ENCODE measurements at regions not wholly inside any gene's neighbourhood (a gene's known extent, or its start where the extent isn't known, plus 50 kb on each side); places are given as distances from the start of the nearest gene placed in this dataset.
"Not testable (repeated sequence)": the region's sequence is repeated elsewhere in the genome, so short reads cannot be mapped to it uniquely, and the experiment has no call there.

DNA sequence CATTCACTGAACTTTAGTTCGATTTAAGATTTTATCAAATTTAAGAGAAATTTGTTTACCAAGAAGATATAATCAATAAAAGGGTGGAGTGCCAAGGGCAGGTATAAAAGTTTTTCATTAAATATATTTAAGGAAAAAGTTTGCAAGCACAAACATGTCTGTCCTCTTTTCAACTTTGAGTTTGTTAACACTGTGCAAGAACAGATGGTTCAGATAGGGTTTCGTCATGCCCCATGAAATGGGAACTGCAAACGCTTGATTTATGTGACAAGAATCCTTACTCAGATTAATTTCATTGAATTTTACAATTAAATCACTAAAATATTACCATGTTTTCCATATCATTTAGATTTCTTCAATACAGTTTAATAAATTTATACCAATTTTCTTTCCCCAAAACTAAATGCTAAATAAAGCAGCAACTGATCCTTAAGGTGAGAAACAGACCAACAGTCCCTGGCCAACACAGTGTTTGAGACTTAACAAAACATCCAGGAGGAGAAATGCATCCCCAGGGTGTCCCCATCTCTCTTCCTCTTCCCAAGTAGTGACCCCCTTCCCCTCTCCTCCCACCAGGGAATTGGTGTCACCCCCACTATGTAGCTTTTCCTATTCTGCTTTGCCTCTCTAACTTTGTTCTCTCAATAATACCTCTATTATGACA lies 292.9 kb downstream of the LTN1 start:
- Histone ChIP-seq H3K4me1 (ENCODE audit: insufficient read depth, low read length) (no peaks in the 10 kb centered on the region), H3K27me3 (ENCODE audit: insufficient read depth, low read length) (no peaks in the 10 kb centered on the region), H3K36me3 (ENCODE audit: insufficient read depth, low read length) (no peaks in the 10 kb centered on the region), H3K9me3 (ENCODE audit: insufficient read depth, low read depth, low read length) (no peaks in the 10 kb centered on the region), H3K27ac (ENCODE audit: low read depth, low read length) (no peak overlapping the region), H3K4me3 (ENCODE audit: low read length) (no peak overlapping the region), H3K9ac (ENCODE audit: low read depth, low read length) (no peak overlapping the region)
- WGBS, result 93% methylated on average over 3 of the region's 3 CpGs

DNA sequence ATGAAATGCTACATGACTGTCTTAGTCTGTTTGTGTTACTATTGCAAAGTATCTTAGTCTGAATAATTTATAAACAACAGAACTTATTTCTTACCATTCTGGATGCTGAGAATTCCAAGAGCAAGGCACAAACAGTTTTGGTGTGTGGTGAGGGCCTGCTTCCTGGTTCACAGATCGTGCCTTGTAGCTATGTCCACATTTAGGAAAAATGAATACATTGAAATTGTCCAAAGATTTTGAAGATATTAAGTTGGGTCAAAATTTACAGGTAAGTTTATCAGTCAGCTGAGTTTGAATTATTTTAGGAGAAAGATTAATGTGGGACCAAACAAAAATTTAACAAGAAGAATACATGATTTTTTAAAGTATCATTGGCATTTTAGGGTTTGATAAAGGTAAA lies 293.5 kb downstream of the LTN1 start:
- 89% methylated on average over 1 of the region's 1 CpG for WGBS

DNA sequence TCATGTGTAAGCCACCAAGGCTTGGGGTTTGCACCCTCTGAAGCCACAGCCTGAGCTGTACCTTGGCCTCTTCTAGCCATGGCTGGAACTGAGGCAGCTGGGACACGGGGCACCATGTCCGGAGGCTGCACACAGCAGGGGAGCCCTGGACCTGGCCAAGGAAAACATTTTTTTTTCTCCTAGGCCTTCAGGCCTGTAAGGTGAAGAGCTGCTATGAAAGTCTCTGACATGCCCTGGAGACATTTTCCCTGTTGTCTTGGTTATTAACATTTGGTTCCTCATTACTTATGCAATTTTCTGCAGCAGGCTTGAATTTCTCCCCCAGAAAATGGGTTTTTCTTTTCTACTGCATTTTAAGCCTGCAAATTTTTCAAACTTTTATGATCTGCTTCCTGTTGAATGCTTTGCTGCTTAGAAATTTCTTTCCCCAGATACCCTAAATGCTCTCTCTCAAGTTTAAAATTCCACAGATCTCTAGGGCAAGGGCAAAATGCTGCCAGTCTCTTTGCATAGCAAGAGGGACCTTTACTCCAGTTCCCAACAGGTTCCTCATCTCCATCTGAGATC lies 295.8 kb downstream of the LTN1 start:
- no peak overlapping the region for H3K27ac ChIP-seq (ENCODE audit: low read depth, low read length)
- H3K9me3 ChIP-seq (ENCODE audit: insufficient read depth, low read depth, low read length), result no peaks in the 10 kb centered on the region
- no peak overlapping the region for H3K4me3 ChIP-seq (ENCODE audit: low read length)
- no peaks in the 10 kb centered on the region for H3K4me1 ChIP-seq (ENCODE audit: insufficient read depth, low read length)
- H3K9ac ChIP-seq (ENCODE audit: low read depth, low read length), result no peak overlapping the region
- no peaks in the 10 kb centered on the region for H3K36me3 ChIP-seq (ENCODE audit: insufficient read depth, low read length)
- 91% methylated on average over 2 of the region's 2 CpGs for WGBS
- H3K27me3 ChIP-seq (ENCODE audit: insufficient read depth, low read length), result no peaks in the 10 kb centered on the region

More for the DNA sequence above, 293.5 kb downstream of the LTN1 start:
- Histone ChIP-seq H3K27me3 (ENCODE audit: insufficient read depth, low read length) (no peaks in the 10 kb centered on the region), H3K36me3 (ENCODE audit: insufficient read depth, low read length) (no peaks in the 10 kb centered on the region), H3K27ac (ENCODE audit: low read depth, low read length) (no peak overlapping the region), H3K4me3 (ENCODE audit: low read length) (no peak overlapping the region), H3K9ac (ENCODE audit: low read depth, low read length) (no peak overlapping the region), H3K9me3 (ENCODE audit: insufficient read depth, low read depth, low read length) (no peaks in the 10 kb centered on the region), H3K4me1 (ENCODE audit: insufficient read depth, low read length) (no peaks in the 10 kb centered on the region)

DNA sequence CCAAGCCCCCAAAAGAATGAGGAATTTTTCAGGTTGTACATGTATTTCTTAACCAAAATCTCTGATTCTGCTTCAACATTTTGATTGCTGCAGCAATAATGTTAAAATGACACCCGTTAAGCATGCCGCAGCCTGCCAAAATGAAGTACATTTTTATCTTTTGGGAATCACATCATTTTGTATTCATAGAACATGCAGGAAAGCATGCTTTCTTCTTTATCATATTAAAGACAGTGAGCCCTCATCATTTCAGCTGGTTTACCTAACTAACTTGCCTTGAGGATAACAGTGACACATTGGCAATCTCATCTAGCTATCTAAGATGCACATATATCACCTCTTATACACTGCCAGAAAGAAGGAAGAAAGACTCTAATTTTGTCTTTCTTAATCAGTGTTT lies 299.2 kb downstream of the LTN1 start:
- Histone ChIP-seq H3K36me3 (ENCODE audit: insufficient read depth, low read length) (no peaks in the 10 kb centered on the region), H3K9ac (ENCODE audit: low read depth, low read length) (no peak overlapping the region), H3K27ac (ENCODE audit: low read depth, low read length) (no peak overlapping the region), H3K27me3 (ENCODE audit: insufficient read depth, low read length) (no peaks in the 10 kb centered on the region), H3K4me1 (ENCODE audit: insufficient read depth, low read length) (no peaks in the 10 kb centered on the region; the same call in 1 of the 2 replicates), H3K9me3 (ENCODE audit: insufficient read depth, low read depth, low read length) (no peaks in the 10 kb centered on the region), H3K4me3 (ENCODE audit: low read length) (no peak overlapping the region)
- WGBS, result 98% methylated on average over 2 of the region's 2 CpGs

DNA sequence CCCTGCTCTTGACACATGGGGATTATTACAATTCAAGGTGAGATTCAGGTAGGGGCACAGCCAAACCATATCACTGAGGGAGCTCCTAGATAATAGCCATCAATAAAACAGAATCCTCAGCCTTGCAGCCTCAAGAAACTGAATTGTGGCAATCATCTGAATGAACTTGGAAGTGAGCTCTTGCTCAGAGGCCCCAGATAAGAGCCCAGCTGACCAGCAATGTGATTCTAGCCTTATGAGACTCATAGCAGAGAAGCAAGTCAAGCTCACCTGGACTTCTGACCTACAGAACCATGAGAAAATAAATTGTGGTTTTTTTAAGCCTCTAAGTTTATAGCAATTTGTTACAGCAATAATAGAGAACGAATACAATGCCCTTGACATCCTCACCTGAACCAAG lies 302.5 kb downstream of the LTN1 start:
- H3K27ac ChIP-seq (ENCODE audit: low read depth, low read length), result no peak overlapping the region
- 88% methylated on average over 1 of the region's 1 CpG for WGBS
- H3K4me1 ChIP-seq (ENCODE audit: insufficient read depth, low read length), result no peaks in the 10 kb centered on the region; the same call in 1 of the 2 replicates
- H3K9me3 ChIP-seq (ENCODE audit: insufficient read depth, low read depth, low read length), result no peaks in the 10 kb centered on the region
- no peak overlapping the region for H3K9ac ChIP-seq (ENCODE audit: low read depth, low read length)
- no peaks in the 10 kb centered on the region for H3K27me3 ChIP-seq (ENCODE audit: insufficient read depth, low read length)
- H3K4me3 ChIP-seq (ENCODE audit: low read length), result no peak overlapping the region
- no peaks in the 10 kb centered on the region for H3K36me3 ChIP-seq (ENCODE audit: insufficient read depth, low read length)

DNA sequence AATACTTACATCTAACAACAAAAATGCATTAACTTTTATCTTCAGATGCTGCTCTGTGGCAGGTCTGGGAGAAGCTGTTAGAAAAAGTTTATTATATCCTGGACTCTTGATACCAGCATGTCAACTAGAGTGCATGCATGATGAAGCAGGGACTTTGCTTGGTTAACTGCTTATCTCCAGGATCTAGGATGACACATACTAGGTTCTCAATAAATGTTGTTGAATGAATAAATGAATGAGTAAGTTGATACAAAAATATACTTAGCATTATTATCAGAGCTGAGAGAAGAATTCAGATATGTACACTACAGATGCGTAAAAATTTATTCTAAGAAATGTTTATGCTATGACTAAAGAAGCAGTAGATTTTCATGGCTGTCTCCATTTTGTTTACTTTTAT lies 304.3 kb downstream of the LTN1 start:
- H3K4me1 ChIP-seq (ENCODE audit: insufficient read depth, low read length), result no peaks in the 10 kb centered on the region; the same call in 1 of the 2 replicates
- no peak overlapping the region for H3K9ac ChIP-seq (ENCODE audit: low read depth, low read length)
- H3K4me3 ChIP-seq (ENCODE audit: low read length), result no peak overlapping the region
- H3K36me3 ChIP-seq (ENCODE audit: insufficient read depth, low read length), result no peaks in the 10 kb centered on the region
- no peaks in the 10 kb centered on the region for H3K27me3 ChIP-seq (ENCODE audit: insufficient read depth, low read length)
- no CpG with 5 or more reads among the region's 1 CpG for WGBS
- H3K9me3 ChIP-seq (ENCODE audit: insufficient read depth, low read depth, low read length), result no peaks in the 10 kb centered on the region
- H3K27ac ChIP-seq (ENCODE audit: low read depth, low read length), result no peak overlapping the region

DNA sequence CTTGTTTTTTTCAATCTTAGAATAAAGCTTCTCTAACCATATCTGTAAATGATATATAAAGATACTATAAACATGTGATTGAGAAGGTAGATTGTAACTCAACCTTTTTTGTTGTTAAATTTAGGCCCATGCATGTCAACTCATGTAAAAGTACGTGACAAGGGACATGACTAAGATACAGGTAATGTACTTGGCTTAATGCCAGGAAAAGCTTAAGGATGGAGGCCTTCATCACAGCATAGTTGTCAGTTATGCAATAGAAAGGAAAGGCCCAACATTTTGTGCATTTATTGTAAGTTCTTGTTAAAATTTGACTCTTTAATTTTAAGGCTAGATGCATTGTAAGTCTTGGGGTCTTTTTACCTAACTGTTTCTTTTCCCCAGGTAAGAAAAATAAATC lies 305.1 kb downstream of the LTN1 start:
- H3K4me1 ChIP-seq (ENCODE audit: insufficient read depth, low read length), result no peaks in the 10 kb centered on the region; the same call in 1 of the 2 replicates
- WGBS, result 89% methylated on average over 1 of the region's 1 CpG
- no peaks in the 10 kb centered on the region for H3K9me3 ChIP-seq (ENCODE audit: insufficient read depth, low read depth, low read length)
- no peaks in the 10 kb centered on the region for H3K27me3 ChIP-seq (ENCODE audit: insufficient read depth, low read length)
- H3K4me3 ChIP-seq (ENCODE audit: low read length), result no peak overlapping the region
- no peak overlapping the region for H3K9ac ChIP-seq (ENCODE audit: low read depth, low read length)
- H3K36me3 ChIP-seq (ENCODE audit: insufficient read depth, low read length), result no peaks in the 10 kb centered on the region
- H3K27ac ChIP-seq (ENCODE audit: low read depth, low read length), result no peak overlapping the region

DNA sequence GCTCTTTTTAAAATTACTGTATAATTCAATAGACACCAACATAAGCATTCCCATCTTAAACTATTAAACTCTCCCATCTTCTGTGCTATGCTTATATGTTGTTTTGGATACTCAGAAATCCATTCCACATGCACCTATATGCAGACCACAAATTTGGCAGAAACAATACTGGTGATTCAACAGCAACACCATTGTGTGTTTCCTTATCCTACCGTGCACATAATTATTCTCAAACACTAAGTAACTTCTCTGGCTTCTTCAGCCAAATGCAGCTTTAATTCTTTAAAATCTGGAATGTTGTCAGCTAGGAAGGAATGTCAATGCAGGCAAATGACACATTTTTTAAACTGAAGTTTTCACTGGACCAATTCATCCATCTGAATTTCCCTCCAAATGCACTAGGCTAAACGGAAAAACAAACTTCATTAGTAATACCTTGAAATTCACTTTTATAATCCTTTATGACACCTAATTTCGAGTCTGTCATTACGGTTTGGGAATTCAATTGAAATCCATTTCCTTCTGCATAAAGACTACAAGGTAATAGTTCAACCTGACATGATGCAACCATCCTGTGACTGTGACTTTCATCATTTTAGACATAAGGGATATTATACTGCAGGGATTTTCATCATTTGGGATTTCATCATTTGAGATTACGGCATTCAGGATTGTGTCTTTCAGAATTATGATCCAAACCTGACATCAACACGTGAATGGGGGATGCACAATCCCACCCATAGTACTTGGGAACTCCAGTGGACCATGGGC lies 308.5 kb downstream of the LTN1 start:
- Histone ChIP-seq H3K27ac (ENCODE audit: low read depth, low read length) (no peak overlapping the region), H3K9ac (ENCODE audit: low read depth, low read length) (no peak overlapping the region), H3K9me3 (ENCODE audit: insufficient read depth, low read depth, low read length) (no peaks in the 10 kb centered on the region), H3K4me1 (ENCODE audit: insufficient read depth, low read length) (no peaks in the 10 kb centered on the region), H3K36me3 (ENCODE audit: insufficient read depth, low read length) (no peaks in the 10 kb centered on the region), H3K4me3 (ENCODE audit: low read length) (no peak overlapping the region), H3K27me3 (ENCODE audit: insufficient read depth, low read length) (no peaks in the 10 kb centered on the region)
- 92% methylated on average over 6 of the region's 6 CpGs for WGBS

DNA sequence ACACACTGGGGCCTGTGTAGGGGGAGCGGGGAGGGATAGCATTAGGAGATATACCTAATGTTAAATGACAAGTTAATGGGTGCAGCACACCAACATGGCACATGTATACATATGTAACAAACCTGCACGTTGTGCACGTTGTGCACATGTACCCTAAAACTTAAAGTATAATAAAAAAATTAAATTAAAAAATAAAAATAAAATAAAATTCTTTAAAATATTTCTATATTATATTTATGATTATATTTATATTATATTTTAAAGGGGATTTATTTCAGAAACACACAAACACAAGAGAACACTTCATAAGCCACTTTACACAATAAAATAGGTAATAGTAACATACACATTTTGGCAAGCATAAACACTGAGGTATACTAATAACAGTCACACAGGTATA lies 309.8 kb downstream of the LTN1 start:
- H3K36me3 ChIP-seq (ENCODE audit: insufficient read depth, low read length); H3K27me3 ChIP-seq (ENCODE audit: insufficient read depth, low read length); H3K9ac ChIP-seq (ENCODE audit: low read depth, low read length); H3K27ac ChIP-seq (ENCODE audit: low read depth, low read length); H3K4me3 ChIP-seq (ENCODE audit: low read length); H3K9me3 ChIP-seq (ENCODE audit: insufficient read depth, low read depth, low read length); H3K4me1 ChIP-seq (ENCODE audit: insufficient read depth, low read length): not testable (repeated sequence)
- 82% methylated on average over 1 of the region's 3 CpGs for WGBS

DNA sequence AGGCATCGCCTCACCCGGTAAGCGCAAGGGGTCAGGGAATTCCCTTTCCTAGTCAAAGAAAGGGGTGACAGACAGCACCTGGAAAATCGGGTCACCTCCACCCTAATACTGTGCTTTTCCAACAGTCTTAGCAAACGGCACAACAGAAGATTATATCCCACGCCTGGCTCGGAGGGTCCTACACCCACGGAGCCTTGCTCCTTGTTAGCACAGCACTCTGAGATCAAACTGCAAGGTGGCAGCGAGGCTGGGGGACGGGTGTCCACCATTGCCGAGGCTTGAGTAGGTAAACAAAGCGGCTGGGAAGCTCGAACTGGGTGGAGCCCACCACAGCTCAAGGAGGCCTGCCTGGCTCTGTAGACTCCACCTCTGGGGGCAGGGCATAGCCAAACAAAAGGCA lies 315.6 kb downstream of the LTN1 start:
- not testable (repeated sequence) for H3K27me3 ChIP-seq (ENCODE audit: insufficient read depth, low read length)

DNA sequence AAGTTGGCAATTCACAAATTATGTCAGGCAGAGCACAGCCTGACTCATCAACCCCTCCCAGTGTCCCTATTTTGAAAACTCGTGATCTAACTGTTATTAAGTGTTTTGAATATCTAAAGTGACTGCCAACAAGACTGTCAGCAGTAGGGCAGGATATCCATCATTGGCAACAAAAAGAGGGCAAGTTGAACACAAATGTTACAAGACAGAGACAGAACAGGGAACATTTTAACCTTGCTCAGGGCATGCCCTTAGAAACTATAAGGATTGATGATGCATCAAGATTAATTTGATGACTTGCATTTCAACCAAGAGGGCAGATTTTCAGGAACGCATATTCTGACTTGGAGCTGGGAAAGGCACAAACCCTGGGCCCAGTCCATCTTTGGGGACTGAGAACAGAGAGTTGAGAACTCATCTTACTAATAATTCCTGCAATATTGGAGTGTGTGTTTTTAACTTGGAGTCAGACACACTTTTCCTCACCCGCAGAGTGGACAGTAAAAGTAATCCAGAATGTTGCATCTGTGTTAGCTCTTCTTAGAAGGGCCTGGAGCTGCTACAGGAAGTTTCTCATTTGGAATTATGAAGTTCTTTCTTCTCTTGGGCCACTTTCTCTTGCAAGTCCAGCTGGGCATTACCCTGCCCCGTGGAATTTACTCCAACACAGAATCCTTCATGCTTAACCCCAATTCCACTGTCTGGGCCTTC lies 317.2 kb downstream of the LTN1 start:
- Histone ChIP-seq H3K4me3 (ENCODE audit: low read length) (no peak overlapping the region), H3K9ac (ENCODE audit: low read depth, low read length) (no peak overlapping the region), H3K36me3 (ENCODE audit: insufficient read depth, low read length) (no peaks in the 10 kb centered on the region), H3K9me3 (ENCODE audit: insufficient read depth, low read depth, low read length) (0 out of 2 replicates have a peak, but pooled peaks cover 3% of the 10 kb centered on the region), H3K27me3 (ENCODE audit: insufficient read depth, low read length) (no peaks in the 10 kb centered on the region), H3K4me1 (ENCODE audit: insufficient read depth, low read length) (no peaks in the 10 kb centered on the region), H3K27ac (ENCODE audit: low read depth, low read length) (no peak overlapping the region)
- WGBS, result 98% methylated on average over 4 of the region's 4 CpGs

More for the DNA sequence above, 315.6 kb downstream of the LTN1 start:
- not testable (repeated sequence) for H3K27ac ChIP-seq (ENCODE audit: low read depth, low read length); H3K36me3 ChIP-seq (ENCODE audit: insufficient read depth, low read length); H3K9me3 ChIP-seq (ENCODE audit: insufficient read depth, low read depth, low read length); H3K4me3 ChIP-seq (ENCODE audit: low read length); H3K4me1 ChIP-seq (ENCODE audit: insufficient read depth, low read length); H3K9ac ChIP-seq (ENCODE audit: low read depth, low read length)
- 97% methylated on average over 13 of the region's 13 CpGs for WGBS
